HEK293T (cell line): ENCODE measurements at regions not wholly inside any gene's neighbourhood (a gene's known extent, or its start where the extent isn't known, plus 50 kb on each side); places are given as distances from the start of the nearest gene placed in this dataset.
"Not testable (repeated sequence)": the region's sequence is repeated elsewhere in the genome, so short reads cannot be mapped to it uniquely, and the experiment has no call there.

Experiments
- CTCF ChIA-PET: fragments of 350-600 bp; formaldehyde crosslinking; extraction: SDS; loops from one replicate; lab custom pipeline; 2021; ENCODE audit warnings: antibody characterized with exemption, inconsistent platforms; lab: Yijun Ruan, JAX
- POLR2A ChIA-PET: fragments of 350-600 bp; formaldehyde crosslinking; extraction: SDS; loops from one replicate; lab custom pipeline; 2020; ENCODE audit warnings: antibody characterized with exemption, inconsistent platforms; lab: Yijun Ruan, JAX
- DNase-seq: peaks from one replicate; pipeline ENCODE4 v3.0.0; 2012; ENCODE audit warnings: mixed read lengths; ENCODE audit errors: extremely low spot score
- ARNT ChIP-seq: fragments of 450-650 bp; IDR thresholded peaks from 2 replicates; pipeline ENCODE4 v1.6.1; 2017; ENCODE audit warnings: mild to moderate bottlenecking
- BHLHE40 ChIP-seq: fragments of 450-650 bp; IDR thresholded peaks from 2 replicates; pipeline ENCODE4 v1.6.1; 2016; ENCODE audit warnings: mild to moderate bottlenecking, moderate library complexity, borderline replicate concordance
- CTBP1 ChIP-seq: fragments of 450-650 bp; IDR thresholded peaks from 2 replicates; pipeline ENCODE4 v1.6.1; 2016; ENCODE audit warnings: borderline replicate concordance
- ELF4 ChIP-seq: fragments of 450-650 bp; IDR thresholded peaks from 2 replicates; pipeline ENCODE4 v1.6.1; 2017; ENCODE audit warnings: antibody characterized with exemption
- FOXA1 ChIP-seq: fragments of 450-650 bp; IDR thresholded peaks from 2 replicates; pipeline ENCODE4 v1.6.1; 2016; ENCODE audit warnings: mild to moderate bottlenecking
- FOXK2 ChIP-seq: fragments of 450-650 bp; IDR thresholded peaks from 2 replicates; pipeline ENCODE4 v1.6.1; 2016; ENCODE audit warnings: mild to moderate bottlenecking
- FOXM1 ChIP-seq: fragments of 450-650 bp; IDR thresholded peaks from 2 replicates; pipeline ENCODE4 v1.6.1; 2017; ENCODE audit warnings: mild to moderate bottlenecking, borderline replicate concordance
- HDGF ChIP-seq: fragments of 450-650 bp; IDR thresholded peaks from 2 replicates; pipeline ENCODE4 v1.6.1; 2017; ENCODE audit warnings: antibody characterized with exemption, borderline replicate concordance
- L3MBTL2 ChIP-seq: fragments of 450-650 bp; conservative IDR thresholded peaks from 2 replicates; pipeline ENCODE4 v1.6.1; 2016; ENCODE audit warnings: mild to moderate bottlenecking
- LEF1 ChIP-seq: fragments of 450-650 bp; IDR thresholded peaks from 2 replicates; pipeline ENCODE4 v1.6.1; 2017; ENCODE audit warnings: mild to moderate bottlenecking, borderline replicate concordance
- NFRKB ChIP-seq: fragments of 450-650 bp; IDR thresholded peaks from 2 replicates; pipeline ENCODE4 v1.6.1; 2016; ENCODE audit warnings: mild to moderate bottlenecking, moderate library complexity
- PKNOX1 ChIP-seq: fragments of 450-650 bp; IDR thresholded peaks from 2 replicates; pipeline ENCODE4 v1.6.1; 2016
- SP1 ChIP-seq: fragments of 450-650 bp; IDR thresholded peaks from 2 replicates; pipeline ENCODE4 v1.6.1; 2017
- SUZ12 ChIP-seq: fragments of 450-650 bp; IDR thresholded peaks from 2 replicates; pipeline ENCODE4 v1.6.1; 2016; ENCODE audit warnings: mild to moderate bottlenecking
- TARDBP ChIP-seq: fragments of 450-650 bp; IDR thresholded peaks from 2 replicates; pipeline ENCODE4 v1.6.1; 2016
- ZNF384 ChIP-seq: fragments of 450-650 bp; IDR thresholded peaks from 2 replicates; pipeline ENCODE4 v1.6.1; 2016

GRCh38 chr5:174581894-174582293 lies 142.5 kb upstream of the MSX2 start:
- CTCF ChIA-PET: interaction anchor here (0.5 to 3.7 kb wide), 12 partner anchors 10 to 723 kb away, joined by 3 to 20 read pairs (median 4); no protein-coding TSS in a partner anchor
- no peak for DNase-seq
- TF ChIP-seq LEF1 (no peak), FOXM1 (no peak), TARDBP (no peak), ARNT (no peak), HDGF (no peak), ZNF384 (no peak), PKNOX1 (no peak), FOXK2 (no peak), SUZ12 (no peak), NFRKB (no peak), L3MBTL2 (no peak), ELF4 (no peak), FOXA1 (no peak), SP1 (no peak), BHLHE40 (no peak), CTBP1 (no peak)
- POLR2A ChIA-PET: interaction anchor here (0.6 to 0.9 kb wide), 2 partner anchors 101 to 168 kb away, joined by 3 read pairs; no protein-coding TSS in a partner anchor

GRCh38 chr5:174583071-174583470 lies 141.3 kb upstream of the MSX2 start:
- TF ChIP-seq BHLHE40 (no peak), CTBP1 (no peak)
- ChIA-PET CTCF (interaction anchor here (1.0 to 3.7 kb wide), 2 partner anchors 11 to 145 kb away, joined by 4 to 20 read pairs; no protein-coding TSS in a partner anchor), POLR2A (no interaction called here)
- no peak for DNase-seq

- TF ChIP-seq NFRKB (no peak), FOXA1 (no peak), ARNT (no peak), L3MBTL2 (no peak), LEF1 (no peak)
- CTCF ChIA-PET: no interaction called here
- POLR2A ChIA-PET: no interaction called here
- no peak for DNase-seq
These were observed 138.9 kb upstream of the MSX2 start for GRCh38 chr5:174585472-174585871.

GRCh38 chr5:174586163-174586562 lies 138.2 kb upstream of the MSX2 start:
- DNase-seq, POLR2A ChIA-PET, CTCF ChIA-PET: not testable (repeated sequence)

GRCh38 chr5:174589011-174589410 lies 135.4 kb upstream of the MSX2 start:
- TF ChIP-seq ARNT (no peak), ELF4 (no peak), FOXA1 (no peak), NFRKB (no peak), FOXM1 (no peak), SUZ12 (no peak), TARDBP (no peak), HDGF (no peak), ZNF384 (no peak), L3MBTL2 (no peak), CTBP1 (no peak), BHLHE40 (no peak), SP1 (no peak), FOXK2 (no peak)
- CTCF ChIA-PET: no interaction called here
- DNase-seq: no peak
- POLR2A ChIA-PET: interaction anchor here (0.7 to 1.4 kb wide), 3 partner anchors 19 to 57 kb away, joined by 3 to 4 read pairs (median 3); no protein-coding TSS in a partner anchor

GRCh38 chr5:174589599-174589998 lies 134.8 kb upstream of the MSX2 start:
- ChIA-PET CTCF (no interaction called here), POLR2A (interaction anchor here (0.7 to 1.4 kb wide), 3 partner anchors 18 to 57 kb away, joined by 3 to 4 read pairs (median 3); no protein-coding TSS in a partner anchor)
- DNase-seq: no peak

GRCh38 chr5:174590820-174591219 lies 133.6 kb upstream of the MSX2 start:
- TF ChIP-seq CTBP1 (no peak), SP1 (no peak), PKNOX1 (no peak), FOXA1 (no peak), FOXM1 (no peak), SUZ12 (no peak), BHLHE40 (no peak), LEF1 (no peak), ELF4 (no peak), NFRKB (no peak), FOXK2 (no peak), ZNF384 (no peak), ARNT (no peak)
- CTCF ChIA-PET: no interaction called here
- DNase-seq: no peak
- POLR2A ChIA-PET: no interaction called here

More at GRCh38 chr5:174589599-174589998, 134.8 kb upstream of the MSX2 start:
- no peak for TF ChIP-seq SUZ12
- TF ChIP-seq ARNT: no peak
- no peak for TF ChIP-seq NFRKB
- TF ChIP-seq ELF4: no peak
- no peak for TF ChIP-seq SP1
- no peak for TF ChIP-seq FOXK2
- no peak for TF ChIP-seq FOXA1
- TF ChIP-seq L3MBTL2: no peak
